ENCODE measurements at regions not wholly inside any gene's neighbourhood (a gene's known extent, or its start where the extent isn't known, plus 50 kb on each side); places are given as distances from the start of the nearest gene placed in this dataset.

GRCh38 chr18:30302181-30302580 lies 740.4 kb downstream of the DSC3 start:
- DNase-seq: no peak

- DNase-seq: no peak
Measured at GRCh38 chr18:30298769-30299168, 743.8 kb downstream of the DSC3 start.

GRCh38 chr18:30288662-30289414 lies 753.7 kb downstream of the DSC3 start:
- DNase-seq: no peak

- DNase-seq: peak; percentile 34 to 63 (median 52)
Measured at GRCh38 chr18:30280861-30281470, 761.6 kb downstream of the DSC3 start.

- DNase-seq: no peak
Measured at GRCh38 chr18:30280186-30280585, 762.4 kb downstream of the DSC3 start.

- no peak for DNase-seq
Measured at GRCh38 chr18:30277676-30278075, 764.9 kb downstream of the DSC3 start.

GRCh38 chr18:30271716-30272115 lies 770.8 kb downstream of the DSC3 start:
- DNase-seq: no peak

GRCh38 chr18:30265190-30265589 lies 777.4 kb downstream of the DSC3 start:
- no peak for DNase-seq

- no peak for DNase-seq
Measured at GRCh38 chr18:30254331-30254730, 788.2 kb downstream of the DSC3 start.

- DNase-seq: no peak
Measured at GRCh38 chr18:30248056-30248455, 794.5 kb downstream of the DSC3 start.

GRCh38 chr18:30245766-30246455 lies 796.6 kb downstream of the DSC3 start:
- DNase-seq: no peak

- no peak for DNase-seq
Measured at GRCh38 chr18:30234755-30235154, 807.8 kb downstream of the DSC3 start.

- no peak for DNase-seq
Measured at GRCh38 chr18:30211112-30211511, 831.4 kb downstream of the DSC3 start.

GRCh38 chr18:30208546-30208945 lies 834.0 kb downstream of the DSC3 start:
- no peak for DNase-seq

GRCh38 chr18:30192216-30192615 lies 850.3 kb downstream of the DSC3 start:
- no peak for DNase-seq

GRCh38 chr18:30186245-30186644 lies 856.3 kb downstream of the DSC3 start:
- DNase-seq: no peak

- no peak for DNase-seq
Measured at GRCh38 chr18:30177056-30177455, 865.5 kb downstream of the DSC3 start.

GRCh38 chr18:30175621-30176225 lies 866.8 kb downstream of the DSC3 start:
- DNase-seq: no peak

- no peak for DNase-seq
Measured at GRCh38 chr18:30175061-30175574, 867.4 kb downstream of the DSC3 start.

- no peak for DNase-seq
Measured at GRCh38 chr18:30163573-30163972, 879.0 kb downstream of the DSC3 start.

GRCh38 chr18:30160124-30160523 lies 882.4 kb downstream of the DSC3 start:
- DNase-seq: no peak

GRCh38 chr18:30150586-30151250 lies 891.8 kb downstream of the DSC3 start:
- no peak for DNase-seq

GRCh38 chr18:30149585-30149984 lies 893.0 kb downstream of the DSC3 start:
- DNase-seq: no peak

Measured in suppressor macrophage (primary cell).